GM19025 (cell line): ENCODE measurements at regions not wholly inside any gene's neighbourhood (a gene's known extent, or its start where the extent isn't known, plus 50 kb on each side); places are given as distances from the start of the nearest gene placed in this dataset.

Source experiments
- ATAC-seq: cut with Tn5 transposase; IDR thresholded peaks from one replicate; pipeline ENCODE4 v1.9.1; 2021; ENCODE audit warnings: mild to moderate bottlenecking, low read depth, moderate library complexity; ENCODE audit not compliant: unreplicated experiment

GRCh38 chr16:64736857-64737256 lies 385.0 kb downstream of the CDH11 start:
- no peak for ATAC-seq

GRCh38 chr16:64731891-64732290 lies 390.0 kb downstream of the CDH11 start:
- ATAC-seq: no peak

- no peak for ATAC-seq
These were observed 391.6 kb downstream of the CDH11 start for GRCh38 chr16:64730261-64730660.

- ATAC-seq: no peak
These were observed 397.5 kb downstream of the CDH11 start for GRCh38 chr16:64724339-64724738.

GRCh38 chr16:64718486-64718885 lies 403.4 kb downstream of the CDH11 start:
- no peak for ATAC-seq

- no peak for ATAC-seq
These were observed 404.0 kb downstream of the CDH11 start for GRCh38 chr16:64717871-64718270.

GRCh38 chr16:64715624-64716023 lies 406.2 kb downstream of the CDH11 start:
- no peak for ATAC-seq

- no peak for ATAC-seq
These were observed 409.8 kb downstream of the CDH11 start for GRCh38 chr16:64712026-64712425.

- no peak for ATAC-seq
These were observed 410.3 kb downstream of the CDH11 start for GRCh38 chr16:64711596-64711995.

- ATAC-seq: no peak
These were observed 410.8 kb downstream of the CDH11 start for GRCh38 chr16:64711026-64711425.

- no peak for ATAC-seq
These were observed 416.4 kb downstream of the CDH11 start for GRCh38 chr16:64705443-64705842.

GRCh38 chr16:64704386-64704785 lies 417.5 kb downstream of the CDH11 start:
- ATAC-seq: no peak

- ATAC-seq: no peak
These were observed 419.4 kb downstream of the CDH11 start for GRCh38 chr16:64702415-64702814.

GRCh38 chr16:64700628-64701027 lies 421.2 kb downstream of the CDH11 start:
- no peak for ATAC-seq

- no peak for ATAC-seq
These were observed 425.0 kb downstream of the CDH11 start for GRCh38 chr16:64696866-64697265.

GRCh38 chr16:64695684-64696083 lies 426.2 kb downstream of the CDH11 start:
- ATAC-seq: no peak

GRCh38 chr16:64693946-64694345 lies 427.9 kb downstream of the CDH11 start:
- ATAC-seq: no peak

GRCh38 chr16:64687786-64688185 lies 434.1 kb downstream of the CDH11 start:
- no peak for ATAC-seq

GRCh38 chr16:64687123-64687522 lies 434.7 kb downstream of the CDH11 start:
- no peak for ATAC-seq

- ATAC-seq: no peak
These were observed 441.7 kb downstream of the CDH11 start for GRCh38 chr16:64679976-64680690.

GRCh38 chr16:64669573-64669972 lies 452.3 kb downstream of the CDH11 start:
- no peak for ATAC-seq

- ATAC-seq: no peak
These were observed 454.5 kb downstream of the CDH11 start for GRCh38 chr16:64667334-64667877.
